NCI-H2107 treated with DMSO at 0.1 percent for 48 hours (cell line): ENCODE measurements at regions not wholly inside any gene's neighbourhood (a gene's known extent, or its start where the extent isn't known, plus 50 kb on each side); places are given as distances from the start of the nearest gene placed in this dataset.

ENCODE experiments used
- DNase-seq: peaks from one replicate; lab custom pipeline; 2025; ENCODE audit not compliant: unreplicated experiment; lab: John Stamatoyannopoulos, UW

DNA sequence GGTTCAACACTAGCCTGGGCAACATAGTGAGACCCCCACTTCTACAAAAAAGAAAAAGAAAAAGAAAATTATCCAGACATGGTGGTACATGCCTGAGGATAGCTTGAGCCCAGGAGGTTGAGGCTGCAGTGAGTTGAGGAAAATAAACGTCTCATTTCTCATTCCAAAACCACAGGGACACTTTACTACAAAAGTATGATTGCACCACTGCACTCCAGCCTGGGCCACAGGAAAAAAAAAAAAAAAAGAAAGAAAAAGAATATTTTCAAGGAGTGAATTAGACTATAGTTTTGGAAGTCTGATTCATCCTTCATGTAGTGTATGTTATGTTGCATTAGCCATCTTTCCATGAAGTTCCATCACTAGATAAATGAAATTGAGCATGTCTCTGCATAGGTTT is 149.5 kb upstream of the THBS1 start:
- no peak for DNase-seq

GRCh38 chr15:39432026-39432425 is 148.9 kb upstream of the THBS1 start:
- DNase-seq, result no peak

DNA sequence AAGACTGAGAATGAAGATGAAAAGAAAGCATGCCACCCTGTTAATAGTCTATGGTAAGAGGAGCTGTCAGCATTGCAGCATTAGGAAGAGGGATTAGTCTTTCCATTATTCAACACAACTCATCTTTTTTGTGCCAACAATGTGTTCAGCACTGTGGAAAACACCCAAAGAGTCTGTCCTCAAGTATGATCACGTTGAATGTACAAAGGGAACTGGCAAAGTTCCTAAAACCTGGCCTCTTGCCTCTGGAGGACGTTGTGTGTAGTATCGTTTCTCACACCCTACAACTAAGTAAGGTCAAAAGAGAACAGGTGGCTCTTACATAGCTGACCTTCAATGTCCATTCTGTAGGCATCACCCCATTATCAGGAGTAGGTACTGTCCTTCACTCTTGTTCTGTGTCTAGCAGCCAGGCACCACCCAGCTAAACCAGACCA is 147.9 kb upstream of the THBS1 start:
- DNase-seq, result no peak

- DNase-seq, result no peak
Measured at GRCh38 chr15:39433376-39433775, 147.5 kb upstream of the THBS1 start.

DNA sequence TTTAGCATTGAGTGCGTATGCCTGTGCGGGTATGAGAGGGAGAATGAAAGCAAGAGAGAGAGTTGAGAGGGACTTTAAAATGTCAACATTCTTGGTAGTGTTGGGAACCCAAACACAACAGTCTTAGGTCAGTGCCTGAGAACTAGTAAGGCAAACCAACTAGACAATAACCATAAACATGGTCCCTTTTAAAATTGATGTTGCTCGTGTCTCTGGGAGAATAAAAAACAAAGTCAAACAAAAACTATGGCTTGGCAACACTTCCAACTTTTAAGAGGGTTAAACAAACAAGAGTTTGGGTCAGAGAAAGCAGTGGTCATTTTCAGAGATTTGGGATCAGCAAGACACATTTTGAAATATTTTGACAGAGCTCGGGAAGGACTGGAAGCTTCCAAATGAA is 146.7 kb upstream of the THBS1 start:
- no peak for DNase-seq

GRCh38 chr15:39434751-39435238 is 146.1 kb upstream of the THBS1 start:
- no peak for DNase-seq

DNA sequence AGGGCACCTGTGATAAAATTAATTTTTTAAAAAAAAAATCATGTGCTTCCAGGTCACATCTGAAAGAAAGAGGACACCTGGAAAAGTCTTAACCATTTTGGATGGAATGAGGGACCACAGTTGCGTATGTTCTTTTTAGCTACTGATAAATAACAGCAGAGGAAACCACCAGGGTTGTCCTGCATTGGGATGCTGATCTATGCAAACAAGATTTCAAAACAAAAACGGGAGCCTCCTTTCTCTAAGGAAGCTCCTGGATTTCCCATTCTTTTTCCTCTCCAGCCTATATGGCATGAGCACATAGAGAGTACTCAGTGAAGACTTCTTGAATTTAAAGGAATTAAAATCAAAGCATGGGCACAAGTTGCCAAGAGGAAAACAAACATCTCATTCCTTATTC is 145.6 kb upstream of the THBS1 start:
- no peak for DNase-seq

DNA sequence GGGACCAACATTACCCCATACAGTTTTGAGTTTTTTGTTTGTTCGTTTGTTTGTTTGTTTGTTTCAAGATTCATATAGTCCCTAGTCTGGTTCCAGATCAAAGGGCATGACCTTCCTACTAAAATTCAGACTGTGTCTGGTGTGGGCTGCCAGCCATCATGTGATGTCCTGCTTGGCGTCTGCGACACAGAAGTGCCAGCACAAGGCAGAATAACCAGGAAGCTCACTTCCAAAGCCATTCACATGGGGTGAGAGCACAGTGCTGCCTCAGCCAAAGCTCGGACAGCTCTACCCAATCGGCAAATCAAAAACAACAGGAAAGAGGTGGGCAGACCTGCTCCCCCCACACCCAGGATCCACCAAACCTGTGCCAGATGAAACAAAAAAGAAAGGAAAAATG is 142.6 kb upstream of the THBS1 start:
- DNase-seq, result no peak

- DNase-seq, result no peak
Measured at GRCh38 chr15:39438799-39439592, 141.9 kb upstream of the THBS1 start.

GRCh38 chr15:39442898-39443297 is 138.0 kb upstream of the THBS1 start:
- DNase-seq, result no peak

- no peak for DNase-seq
Measured at GRCh38 chr15:39443659-39444219, 137.1 kb upstream of the THBS1 start.

DNA sequence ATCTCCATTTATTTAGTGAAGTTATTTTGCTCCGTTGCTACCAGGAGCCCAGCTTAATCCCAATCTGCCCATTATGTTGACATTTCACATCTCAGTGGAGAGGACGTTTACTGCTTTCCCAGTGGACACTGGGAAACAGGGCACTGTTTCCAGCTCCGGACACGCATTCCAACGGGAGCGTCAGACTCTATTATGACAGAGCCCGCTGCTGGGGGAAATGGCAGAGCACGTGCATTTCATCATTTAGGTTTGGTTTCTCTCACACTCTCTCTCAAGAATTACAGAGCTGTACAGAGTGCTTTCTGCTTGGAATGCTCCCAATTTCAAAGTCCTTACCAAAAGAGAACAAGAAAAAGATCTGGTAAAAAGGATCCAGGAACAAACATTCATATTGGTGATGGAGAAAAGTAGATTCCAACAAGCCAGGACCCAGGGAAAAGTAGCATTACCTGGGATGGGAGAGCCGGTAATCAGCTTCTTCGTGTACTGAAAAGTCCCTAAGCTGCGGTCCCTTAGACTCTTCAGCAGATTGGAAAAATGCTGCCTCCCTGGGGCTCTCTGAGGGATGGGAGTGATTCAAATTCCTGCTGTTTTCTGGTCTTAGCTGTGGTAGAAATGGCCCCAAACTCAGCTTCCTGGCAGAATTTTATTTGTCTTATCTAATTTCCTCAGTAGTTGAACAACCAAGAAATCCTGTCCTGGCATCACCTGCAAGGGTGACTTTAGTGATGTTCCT is 136.0 kb upstream of the THBS1 start:
- no peak for DNase-seq

GRCh38 chr15:39445931-39446330 is 134.9 kb upstream of the THBS1 start:
- DNase-seq, result no peak

DNA sequence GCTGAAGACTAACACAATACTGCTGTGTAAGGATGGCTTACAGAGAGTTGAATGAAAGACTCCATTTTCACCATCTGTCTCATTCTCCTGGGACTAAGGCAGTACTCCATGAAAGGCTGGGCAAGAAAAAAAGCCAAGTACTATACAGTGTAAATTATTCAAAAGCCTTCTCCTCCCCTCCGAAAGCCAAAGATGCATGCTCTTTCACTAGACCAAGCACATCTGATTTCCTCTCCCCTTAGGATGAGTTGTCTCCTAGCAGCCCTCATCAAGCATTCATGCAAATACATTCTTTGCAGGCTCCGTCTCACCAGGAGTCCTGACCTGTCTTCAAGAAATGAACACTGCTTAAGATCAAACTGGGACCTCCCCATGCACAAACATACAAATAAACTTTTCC is 133.5 kb upstream of the THBS1 start:
- DNase-seq, result no peak

GRCh38 chr15:39447881-39448280 is 133.0 kb upstream of the THBS1 start:
- no peak for DNase-seq

DNA sequence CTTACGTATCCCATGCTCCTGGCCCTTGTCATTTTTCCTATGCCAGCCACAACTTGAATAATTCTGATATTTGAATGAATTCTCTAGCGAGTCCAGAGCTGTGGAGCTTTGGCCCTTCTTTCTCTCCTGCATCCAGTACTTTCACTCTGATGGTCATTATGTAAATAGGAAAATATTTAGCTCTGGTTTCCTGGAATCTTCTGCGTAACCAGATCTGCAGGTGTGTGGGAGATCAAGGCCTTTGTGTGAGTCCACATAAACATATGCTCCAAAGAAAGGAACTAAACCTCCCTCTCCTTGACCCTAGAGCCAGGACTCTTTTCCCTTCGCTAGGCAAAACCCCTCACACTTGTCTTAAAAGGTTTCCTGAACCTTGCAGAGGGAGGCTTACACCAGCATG is 132.5 kb upstream of the THBS1 start:
- DNase-seq, result no peak

GRCh38 chr15:39451121-39451688 is 129.7 kb upstream of the THBS1 start:
- DNase-seq, result no peak

DNA sequence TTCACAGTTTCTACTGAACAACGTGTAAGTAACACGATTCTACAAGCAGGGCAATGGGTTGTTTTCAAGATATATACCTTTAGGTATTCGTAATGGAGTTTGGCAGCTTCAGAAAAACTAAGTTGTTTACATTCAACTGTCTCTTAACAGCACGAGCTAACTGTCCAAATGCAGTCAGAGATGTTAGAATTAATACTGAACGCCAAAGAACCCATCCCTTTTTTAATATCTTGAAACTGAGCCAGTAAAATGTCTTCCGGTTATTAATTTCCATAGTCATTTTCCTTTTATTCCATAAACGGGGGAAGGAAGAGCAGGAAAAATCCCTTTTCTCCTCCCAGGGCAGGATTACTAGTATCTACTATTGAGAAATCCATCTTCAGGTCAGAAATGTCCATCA is 129.0 kb upstream of the THBS1 start:
- DNase-seq, result no peak

DNA sequence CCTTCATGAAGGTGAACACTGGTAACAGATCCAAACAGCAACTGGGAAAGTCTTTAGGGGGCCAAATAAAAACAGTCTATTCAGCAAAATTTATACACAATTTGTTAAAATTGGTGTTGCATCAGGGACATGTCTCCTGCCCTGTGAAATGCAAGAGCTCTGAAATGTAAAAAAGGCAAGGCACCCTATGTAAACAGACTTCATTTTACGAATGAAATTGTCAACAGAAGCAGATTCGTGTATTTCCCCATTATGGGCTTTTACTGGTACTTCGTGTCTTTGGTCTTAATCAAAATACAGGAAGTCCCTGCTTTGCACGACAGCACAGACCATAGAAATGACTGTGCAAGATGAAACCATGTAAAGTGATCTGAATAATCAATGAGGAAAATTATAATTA is 127.3 kb upstream of the THBS1 start:
- DNase-seq, result no peak

- DNase-seq, result no peak
Measured at GRCh38 chr15:39454189-39454986, 126.5 kb upstream of the THBS1 start.

DNA sequence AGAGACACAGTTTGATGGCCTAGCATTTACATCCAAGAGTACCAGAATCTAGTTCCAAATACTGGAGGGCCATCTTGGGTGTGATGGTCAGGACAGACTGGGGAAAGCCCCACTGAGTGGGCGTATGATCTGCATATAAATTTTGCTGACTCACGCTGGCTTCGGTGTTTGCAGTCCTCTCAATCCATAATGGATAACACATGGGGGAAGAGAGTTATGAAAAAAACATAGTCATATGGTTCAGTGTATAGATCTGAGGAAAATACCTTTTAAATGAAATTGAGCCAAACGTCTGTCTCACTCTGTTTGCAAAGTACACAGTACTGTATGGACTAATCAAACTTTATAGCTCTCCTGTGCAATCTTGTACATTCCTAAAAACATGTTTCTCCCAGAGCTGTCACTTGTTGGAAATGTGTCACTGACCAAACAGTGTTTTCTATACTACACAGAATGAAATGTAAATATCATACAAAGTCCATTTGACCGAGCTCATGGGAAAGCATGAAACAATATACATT is 125.3 kb upstream of the THBS1 start:
- DNase-seq, result no peak
